Stimulated activated CD8-positive, alpha-beta memory T cell treated with anti-CD3 and anti-CD28 coated beads, Interleukin-7, amount 100 ng/mL, for 4 hours (primary cell): ENCODE measurements at regions not wholly inside any gene's neighbourhood (a gene's known extent, or its start where the extent isn't known, plus 50 kb on each side); places are given as distances from the start of the nearest gene placed in this dataset.
"Not testable (repeated sequence)": the region's sequence is repeated elsewhere in the genome, so short reads cannot be mapped to it uniquely, and the experiment has no call there.

Source experiments
- DNase-seq, 2 donors: peaks; one replicate each; pipeline ENCODE4 v3.0.0-alpha.2; 2020; ENCODE audit warnings: low read depth in 2 of 2

GRCh38 chr6:14217728-14218518, 100.4 kb downstream of the CD83 start:
- DNase-seq, result no peak

DNA sequence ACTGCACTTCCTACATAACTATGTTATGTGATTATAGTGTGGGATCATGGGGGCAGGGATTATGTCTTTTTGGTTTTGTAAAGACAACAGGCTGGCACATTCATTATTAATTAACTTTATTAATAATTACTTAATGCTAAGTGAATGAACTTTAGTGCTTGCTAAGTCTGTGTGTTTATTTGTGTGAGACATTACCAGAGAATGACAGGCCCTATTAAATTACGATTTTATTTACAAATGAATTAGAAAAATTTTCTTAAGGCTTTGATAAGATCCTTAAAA, 100.9 kb downstream of the CD83 start:
- no peak for DNase-seq

DNA sequence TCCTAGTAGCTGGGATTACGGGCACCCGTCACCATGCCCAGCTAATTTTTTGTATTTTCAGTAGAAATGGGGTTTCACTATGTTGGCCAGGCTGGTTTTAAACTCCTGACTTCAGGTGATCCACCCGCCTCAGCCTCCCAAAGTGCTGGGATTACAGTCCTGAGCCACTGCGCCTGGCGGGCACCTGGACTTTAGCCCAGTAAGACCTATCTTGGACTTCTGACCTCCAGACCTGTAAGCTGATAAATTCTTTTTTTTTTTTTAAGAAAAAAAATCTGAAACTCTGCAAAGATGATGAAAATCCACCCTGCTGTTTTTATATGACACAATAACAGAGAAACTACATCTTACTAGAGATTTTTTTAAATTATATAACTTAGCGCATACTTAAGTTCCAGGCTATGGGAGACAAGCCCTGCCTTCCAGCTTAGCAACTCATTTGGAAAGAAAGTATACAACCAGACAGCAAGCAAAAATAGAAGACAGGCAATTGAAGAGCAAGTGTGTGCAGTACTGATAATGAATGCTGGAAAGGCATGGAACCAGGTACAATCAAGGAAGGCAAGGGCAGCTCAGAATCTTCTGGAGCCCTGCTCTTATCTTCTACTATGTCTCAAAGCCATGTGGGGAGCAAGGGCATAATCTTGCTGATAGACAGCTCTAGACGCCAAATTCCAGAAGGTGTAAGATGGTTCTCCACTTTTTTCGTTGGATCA, 104.2 kb downstream of the CD83 start:
- DNase-seq, result no peak

GRCh38 chr6:14222956-14223355, 105.4 kb downstream of the CD83 start:
- no peak for DNase-seq

DNA sequence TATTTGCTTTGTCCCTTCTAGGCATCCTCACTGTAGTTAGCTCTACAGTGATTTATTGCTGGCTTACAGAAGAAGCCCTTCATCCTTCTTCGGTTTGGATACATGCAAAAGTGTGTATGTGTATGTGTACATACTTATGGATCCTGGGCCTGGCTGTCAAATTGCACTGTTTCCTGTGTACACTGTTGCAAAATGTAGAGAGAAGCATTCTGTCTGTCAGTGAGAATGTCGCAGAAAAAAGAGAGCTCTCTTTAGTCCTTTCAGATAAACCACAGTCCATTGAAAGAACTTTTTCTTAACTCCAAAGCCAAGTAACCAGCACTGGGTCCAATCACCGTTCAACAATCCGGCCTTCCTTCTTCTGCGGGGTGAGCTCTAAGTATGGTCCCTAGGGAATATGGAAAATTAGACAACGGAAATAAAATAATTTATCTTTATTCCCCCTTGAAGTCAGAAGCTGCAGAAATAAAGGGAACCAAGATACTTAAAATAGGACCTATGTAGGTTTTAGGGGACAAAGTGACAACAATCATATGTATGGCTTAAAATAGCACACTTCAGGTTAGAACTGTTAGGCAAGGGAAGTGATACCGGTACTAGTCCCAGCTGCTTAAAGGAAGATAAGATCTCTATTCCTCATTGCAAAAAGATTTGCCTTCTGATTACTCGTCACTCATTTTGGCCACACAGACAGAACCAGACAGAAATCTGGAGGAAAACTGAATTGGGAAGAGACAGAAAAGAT, 107.0 kb downstream of the CD83 start:
- DNase-seq, result no peak

GRCh38 chr6:14226051-14226660, 108.6 kb downstream of the CD83 start:
- DNase-seq, result no peak

- DNase-seq, result peak; percentile 16 to 20
Measured at GRCh38 chr6:14228571-14228970, 111.0 kb downstream of the CD83 start.

- DNase-seq, result no peak
Measured at GRCh38 chr6:14231071-14231483, 113.5 kb downstream of the CD83 start.

GRCh38 chr6:14231501-14232280, 114.1 kb downstream of the CD83 start:
- no peak for DNase-seq

- no peak for DNase-seq
Measured at GRCh38 chr6:14232889-14233288, 115.3 kb downstream of the CD83 start.

DNA sequence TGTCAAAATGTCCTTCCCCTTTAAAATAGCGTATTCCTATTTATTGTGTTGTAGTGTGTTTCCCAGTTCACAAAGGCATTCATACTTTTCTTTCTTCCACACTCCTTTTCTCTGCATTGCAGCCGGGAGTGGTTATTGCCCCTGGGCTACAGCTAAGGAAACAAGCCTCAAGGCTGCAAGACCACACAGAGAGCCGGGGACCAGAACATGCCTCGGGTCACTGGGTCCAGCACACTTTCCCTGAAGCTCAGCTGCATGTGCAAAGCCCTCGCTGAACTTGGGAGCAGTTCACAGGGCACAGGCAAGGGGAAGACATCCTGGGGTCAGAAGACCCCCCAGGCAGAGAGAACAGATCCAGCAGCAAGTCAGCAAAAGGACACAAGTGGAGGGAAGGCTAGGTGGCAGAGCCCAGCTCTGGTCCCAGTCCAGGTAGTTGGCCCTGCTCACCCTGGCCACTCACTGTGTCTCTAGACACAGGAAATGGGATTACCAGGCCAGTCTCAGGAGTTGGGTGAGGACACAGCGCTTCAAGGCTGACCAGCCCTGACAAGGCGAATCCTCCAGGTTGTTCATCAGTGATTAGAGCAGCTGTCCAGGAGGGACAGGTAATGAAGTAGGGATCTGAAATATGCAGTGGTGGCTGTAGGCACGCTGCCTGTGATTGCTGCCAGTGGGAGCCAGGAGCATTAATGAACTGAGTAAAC, 118.2 kb downstream of the CD83 start:
- DNase-seq, result no peak

DNA sequence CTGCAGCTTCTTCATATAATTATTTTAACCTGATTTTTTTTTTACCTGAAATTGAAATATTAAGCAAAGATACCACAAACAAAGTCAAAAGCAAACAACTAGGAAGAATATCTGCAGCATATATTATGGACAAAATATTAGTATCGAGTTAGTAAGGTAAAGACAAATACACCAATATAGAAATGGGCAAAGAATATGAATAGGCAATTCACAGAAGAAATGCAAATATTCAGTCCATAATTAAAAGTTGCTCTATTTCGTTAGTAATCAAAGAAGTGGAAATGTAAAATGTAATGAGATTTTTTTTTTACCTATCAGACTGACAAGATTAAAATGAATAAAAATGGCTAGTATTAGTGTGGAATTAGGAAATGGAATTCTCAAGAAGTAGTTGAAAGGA, 121.5 kb downstream of the CD83 start:
- DNase-seq, result no peak

DNA sequence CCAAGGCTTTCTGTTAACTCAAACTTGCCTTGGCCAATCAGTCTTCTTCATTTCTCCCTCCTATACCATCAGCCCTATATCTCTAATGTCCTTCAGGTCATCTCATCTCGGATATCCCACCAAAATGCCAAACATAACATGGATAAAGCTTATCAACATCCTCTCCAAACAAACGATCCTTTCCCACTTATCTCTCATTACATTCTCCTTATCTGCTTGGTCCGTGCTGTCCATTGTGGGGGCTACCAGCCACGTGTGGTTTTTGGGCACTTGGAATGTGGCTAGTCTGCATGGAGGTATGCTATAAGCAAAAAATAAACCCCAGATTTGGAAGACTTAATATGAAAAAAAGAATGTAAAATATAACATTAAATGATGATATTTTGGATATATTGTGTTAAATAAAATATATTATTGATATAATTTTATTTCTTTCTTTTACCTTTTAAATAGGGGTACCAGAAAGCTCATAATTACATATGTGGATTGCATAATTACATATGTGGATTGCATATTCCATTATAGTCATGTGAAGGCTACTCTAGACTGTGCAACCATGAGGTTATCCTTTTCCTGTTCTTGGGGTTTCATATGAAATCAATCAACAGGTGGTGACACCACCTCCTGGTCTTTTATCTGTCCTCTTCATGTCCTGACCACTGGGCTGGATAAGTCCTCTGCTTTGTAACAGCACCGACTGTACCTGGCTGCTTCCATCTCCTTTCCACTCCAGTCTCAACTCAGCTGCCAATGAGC, 123.0 kb downstream of the CD83 start:
- no peak for DNase-seq

- DNase-seq, result no peak
Measured at GRCh38 chr6:14241255-14242070, 123.9 kb downstream of the CD83 start.

GRCh38 chr6:14242912-14243311, 125.3 kb downstream of the CD83 start:
- not testable (repeated sequence) for DNase-seq

- DNase-seq, result no peak
Measured at GRCh38 chr6:14243597-14243996, 126.0 kb downstream of the CD83 start.

GRCh38 chr6:14246876-14247275, 129.3 kb downstream of the CD83 start:
- DNase-seq, result no peak

- DNase-seq, result no peak
Measured at GRCh38 chr6:14250573-14250972, 133.0 kb downstream of the CD83 start.

DNA sequence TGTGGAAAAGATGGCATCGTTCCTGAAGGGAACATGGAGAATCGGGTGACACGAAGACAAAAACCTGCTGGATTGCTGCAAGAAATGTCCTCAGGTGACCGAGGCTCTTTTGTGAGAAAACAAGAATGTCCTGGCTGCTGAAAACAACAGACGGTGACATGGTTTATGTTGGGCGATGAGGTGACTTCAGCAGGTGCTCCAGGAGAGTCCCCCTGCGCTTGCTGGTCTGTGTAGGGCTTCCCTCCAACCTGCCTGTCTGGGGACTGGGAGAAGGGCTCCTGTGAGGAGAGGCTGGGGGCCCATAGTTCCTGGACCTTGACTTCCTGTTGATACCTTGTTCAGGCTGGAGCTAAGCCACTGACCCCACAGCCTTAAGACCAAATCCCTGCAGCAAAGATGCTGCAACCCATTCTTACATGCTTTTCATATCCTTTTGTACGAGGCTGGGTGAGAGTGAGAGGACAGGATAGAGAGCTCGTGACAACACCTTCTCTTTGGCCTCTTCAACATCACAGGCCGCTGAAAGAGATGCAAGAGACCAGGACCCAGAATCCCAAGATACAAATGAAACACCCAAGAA, 134.8 kb downstream of the CD83 start:
- no peak for DNase-seq
